HepG2 (cell line): ENCODE measurements at regions not wholly inside any gene's neighbourhood (a gene's known extent, or its start where the extent isn't known, plus 50 kb on each side); places are given as distances from the start of the nearest gene placed in this dataset.

Source experiments
- ATAC-seq: fragments of 200-7000 bp; cut with Tn5 transposase; 3 replicates; pipeline ENCODE4 v1.9.1; 2020; ENCODE audit warnings: mild to moderate bottlenecking, moderate library complexity
- BruUV-seq: library from RNA; stranded (reverse); fragments of 400-500 nt; replicated peaks from 2 replicates; lab custom pipeline; 2021; lab: Mats Ljungman, UMichigan
- CTCF ChIA-PET: fragments of 300-600 bp; formaldehyde crosslinking; extraction: SDS; loops from one replicate; lab custom pipeline; 2021; ENCODE audit warnings: low total read pairs, inconsistent platforms, low intra/inter-chr PET ratio; lab: Yijun Ruan, JAX
- POLR2A ChIA-PET: fragments of 350-600 bp; sonication (Branson Sonifier 250); formaldehyde crosslinking; loops from one replicate; lab custom pipeline; 2020; ENCODE audit warnings: antibody characterized with exemption, inconsistent platforms; lab: Yijun Ruan, JAX
- DNase-seq: peaks from one replicate; pipeline ENCODE4 v3.0.0-alpha.2; 2015; ENCODE audit warnings: low spot score
- FAIRE-seq: peaks from 3 replicates; lab custom pipeline; 2011; peaks lifted over from hg19 to GRCh38; lab: Jason Lieb, UNC
- H2AFZ ChIP-seq: one replicate; pipeline ENCODE4 v1.6.1; 2011; ENCODE audit warnings: low read length, inconsistent platforms
- H3K27ac ChIP-seq: fragments of 300-600 bp; 3 replicates; pipeline ENCODE4 v1.8.0; 2011; ENCODE audit warnings: mixed run types, mild to moderate bottlenecking, mixed read lengths, low read length, inconsistent platforms; ENCODE audit not compliant: insufficient read depth; ENCODE audit errors: extremely low read length
- H3K27me3 ChIP-seq, 2 experiments: fragments of 200-600 bp in 1 of 2; 2 replicates in 1 of 2; 3 replicates in 1 of 2; pipeline versions ENCODE4 v1.6.0 to v1.8.0; 2011; ENCODE audit warnings: low read length in 2 of 2, mild to moderate bottlenecking in 2 of 2, moderate library complexity in 2 of 2, inconsistent platforms in 1 of 2; ENCODE audit not compliant: insufficient read depth in 2 of 2, control insufficient read depth in 1 of 2
- H3K36me3 ChIP-seq, 2 experiments: fragments of 200-600 bp in 1 of 2; replicated peaks in 1 of 2; 2 replicates in 1 of 2; 3 replicates in 1 of 2; pipeline versions ENCODE4 v1.5.1 to v1.8.0; 2011; ENCODE audit warnings: low read length in 2 of 2, inconsistent platforms in 1 of 2; ENCODE audit not compliant: insufficient read depth in 2 of 2, control insufficient read depth in 1 of 2
- H3K4me1 ChIP-seq: 2 replicates; pipeline ENCODE4 v1.5.1; 2012; ENCODE audit warnings: low read length, inconsistent platforms; ENCODE audit not compliant: insufficient read depth
- H3K4me2 ChIP-seq: 2 replicates; pipeline ENCODE4 v1.6.0; 2011; ENCODE audit warnings: low read depth, low read length, inconsistent platforms
- H3K4me3 ChIP-seq, 3 experiments: fragments of 200-600 bp in 1 of 3; sonication (generic), shearing (Covaris generic) in 1 of 3; replicated peaks in 1 of 3; 2 replicates each; pipeline ENCODE4 v1.5.1; 2011 to 2016; ENCODE audit warnings: low read length in 3 of 3, inconsistent platforms in 2 of 3, low read depth in 2 of 3, mild to moderate bottlenecking in 2 of 3, control low read depth in 1 of 3, mixed read lengths in 1 of 3; ENCODE audit not compliant: insufficient read depth in 1 of 3
- H3K79me2 ChIP-seq: one replicate; pipeline ENCODE4 v1.6.1; 2011; ENCODE audit warnings: low read length, inconsistent platforms; ENCODE audit not compliant: insufficient read depth
- H3K9ac ChIP-seq: 2 replicates; pipeline ENCODE4 v1.6.0; 2011; ENCODE audit warnings: mild to moderate bottlenecking, low read depth, low read length, inconsistent platforms; ENCODE audit not compliant: insufficient read depth
- H3K9me3 ChIP-seq: 2 replicates; pipeline ENCODE4 v1.5.1; 2012; ENCODE audit warnings: mild to moderate bottlenecking, low read length
- H4K20me1 ChIP-seq: 2 replicates; pipeline ENCODE4 v1.6.0; 2011; ENCODE audit warnings: inconsistent platforms, mild to moderate bottlenecking, low read length, moderate library complexity; ENCODE audit not compliant: insufficient read depth
- CBX2 ChIP-seq, 2 experiments: fragments of 200-600 bp in 1 of 2; sonication (generic); formaldehyde crosslinking in 1 of 2; IDR thresholded peaks; 2 replicates each; pipeline versions ENCODE4 v1.7.0 to v1.8.1; 2018 to 2022; ENCODE audit warnings: low read depth in 2 of 2, low read length in 1 of 2, mild to moderate bottlenecking in 1 of 2, missing genetic modification reagents in 1 of 2
- DNMT1 ChIP-seq: sonication (generic); formaldehyde crosslinking; IDR thresholded peaks from 2 replicates; pipeline ENCODE4 v1.5.1; 2020; ENCODE audit warnings: mild to moderate bottlenecking, missing genetic modification reagents
- FOSL2 ChIP-seq: sonication (generic); formaldehyde crosslinking; IDR thresholded peaks from 2 replicates; pipeline ENCODE4 v1.4.0; 2020; ENCODE audit warnings: missing genetic modification reagents
- MIER2 ChIP-seq: IDR thresholded peaks from 2 replicates; pipeline ENCODE4 v1.6.1; 2016; ENCODE audit warnings: missing biosample characterization, missing genetic modification reagents
- PHB2 ChIP-seq: fragments of 450-650 bp; IDR thresholded peaks from 2 replicates; pipeline ENCODE4 v1.6.1; 2018; ENCODE audit not compliant: partially characterized antibody
- RFX5 ChIP-seq: IDR thresholded peaks from 2 replicates; pipeline ENCODE4 v1.6.1; 2011; ENCODE audit warnings: low read depth, low read length, improper control_type of control experiment
- SATB2 ChIP-seq: sonication (generic); formaldehyde crosslinking; IDR thresholded peaks from 2 replicates; pipeline ENCODE4 v1.5.0; 2020; ENCODE audit warnings: missing genetic modification reagents
- ZNF101 ChIP-seq: sonication (generic); formaldehyde crosslinking; IDR thresholded peaks from 2 replicates; pipeline ENCODE4 v1.4.0; 2020; ENCODE audit warnings: mild to moderate bottlenecking, low read depth, missing genetic modification reagents, borderline replicate concordance
- ZNF121 ChIP-seq: sonication (generic); formaldehyde crosslinking; IDR thresholded peaks from 2 replicates; pipeline ENCODE4 v1.5.0; 2020; ENCODE audit warnings: mild to moderate bottlenecking, missing genetic modification reagents
- ZNF343 ChIP-seq: sonication (generic); formaldehyde crosslinking; IDR thresholded peaks from 2 replicates; pipeline ENCODE4 v1.4.0; 2020; ENCODE audit warnings: mild to moderate bottlenecking, missing genetic modification reagents
- ZNF350 ChIP-seq: sonication (generic); formaldehyde crosslinking; IDR thresholded peaks from 2 replicates; pipeline ENCODE4 v1.4.0; 2020; ENCODE audit warnings: mild to moderate bottlenecking, low read depth, missing genetic modification reagents, borderline replicate concordance
- ZNF430 ChIP-seq: sonication (generic); formaldehyde crosslinking; IDR thresholded peaks from 2 replicates; pipeline ENCODE4 v1.9.0; 2021; ENCODE audit warnings: mild to moderate bottlenecking, missing genetic modification reagents
- ZNF749 ChIP-seq: sonication (generic); formaldehyde crosslinking; IDR thresholded peaks from 2 replicates; pipeline ENCODE4 v1.8.0; 2022; ENCODE audit warnings: mild to moderate bottlenecking, missing genetic modification reagents, moderate library complexity, borderline replicate concordance
- ZNF776 ChIP-seq: sonication (generic); formaldehyde crosslinking; IDR thresholded peaks from 2 replicates; pipeline ENCODE4 v1.4.0; 2020; ENCODE audit warnings: mild to moderate bottlenecking, missing genetic modification reagents
- WGBS: methylation state at CpG from one replicate; pipeline ENCODE4 v1.1.6; 2017; ENCODE audit warnings: low lambda C conversion rate; 5-methylcytosine and 5-hydroxymethylcytosine counted together
- in situ Hi-C: cut with HindIII; loops from 2 replicates; pipeline ENCODE4 v1.10.0; 2017; ENCODE audit warnings: low pct_unique_long_range_greater_than_20kb; ENCODE audit not compliant: extremely low pct_ligation_motif_present
- intact Hi-C: fragments of 100-400 bp; cut with micrococcal nuclease; formaldehyde crosslinking; loops from one replicate; pipeline ENCODE4 v1.10.0; 2022; ENCODE audit not compliant: unreplicated experiment
- TF ChIP-seq, protein P1 (sequence below): IDR thresholded peaks from 2 replicates; pipeline ENCODE4 v1.6.1; 2016; ENCODE audit warnings: missing compliant biosample characterization, missing genetic modification reagents, borderline replicate concordance

DNA sequence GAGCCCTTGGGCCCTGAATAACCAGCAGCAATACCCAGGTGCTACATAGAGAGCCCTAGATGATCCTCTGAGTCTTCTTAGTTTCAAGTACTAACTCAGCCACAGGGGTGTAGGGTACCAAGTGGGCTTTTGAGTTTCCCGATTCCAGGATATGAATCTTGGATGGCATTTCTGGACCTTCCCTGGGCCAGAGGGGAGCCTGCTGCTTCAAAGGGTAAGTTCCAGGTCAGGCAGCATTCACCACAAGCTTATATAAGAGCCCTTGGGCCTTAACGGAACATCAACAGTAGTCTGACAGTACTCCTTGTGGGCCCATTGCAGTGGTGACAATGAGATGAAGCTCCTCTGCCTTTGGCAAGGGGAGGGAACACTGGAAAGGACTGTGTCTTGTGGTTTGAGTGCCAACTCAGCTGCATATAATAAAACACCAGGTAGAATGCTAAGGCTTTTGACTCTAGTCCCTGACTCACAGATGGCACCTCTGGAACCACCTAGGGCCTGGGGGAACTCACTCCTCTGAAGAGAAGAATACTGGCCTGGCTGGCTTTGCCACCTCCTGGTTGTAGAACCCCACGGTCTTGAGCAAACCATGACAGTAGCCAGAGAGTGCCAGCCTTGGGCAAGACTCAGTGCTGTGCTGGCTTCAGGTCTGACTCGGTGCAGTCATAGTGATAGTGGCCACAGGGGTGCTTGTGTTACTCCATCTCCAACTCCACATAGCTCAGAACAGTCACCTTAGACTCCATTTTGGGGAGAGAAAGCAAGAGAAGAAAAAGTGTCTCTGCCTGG is 235.7 kb downstream of the AKAIN1 start:
- H3K9ac ChIP-seq = no peak overlapping the region
- WGBS = no CpG with 5 or more reads among the region's 4 CpGs
- H3K4me2 ChIP-seq = no peak overlapping the region
- H3K9me3 ChIP-seq = peaks cover 59% of the 10 kb centered on the region
- in situ Hi-C loops = no loop called here
- CTCF ChIA-PET = no interaction called here
- H3K79me2 ChIP-seq = no peaks in the 10 kb centered on the region
- no TSS peak for BruUV-seq
- intact Hi-C loops = no loop called here
- no peaks in the 10 kb centered on the region for H4K20me1 ChIP-seq
- H3K27me3 ChIP-seq = no peaks in the 10 kb centered on the region
- H3K36me3 ChIP-seq = no peaks in the 10 kb centered on the region
- H2AFZ ChIP-seq = no peak overlapping the region
- FAIRE-seq (no peak), ATAC-seq (no peak), DNase-seq (no peak)
- no peak for TF ChIP-seq CBX2 (IDR thresholded peaks at IDR 0.05; ENCODE audit: low read depth, low read length)
- TF ChIP-seq CBX2 (CRISPR knock-in tag; IDR thresholded peaks at IDR 0.05; ENCODE audit: low read depth) = no peak
- no peak for TF ChIP-seq MIER2 (CRISPR knock-in tag)
- no peak for TF ChIP-seq ZNF430
- no peak for TF ChIP-seq RFX5
- no peak for TF ChIP-seq ZNF101 (CRISPR knock-in tag)
- no peak for TF ChIP-seq ZNF350
- no peak for TF ChIP-seq DNMT1 (CRISPR knock-in tag)
- no peak overlapping the region for H3K4me3 ChIP-seq
- no peaks in the 10 kb centered on the region for H3K4me1 ChIP-seq
- POLR2A ChIA-PET = no interaction called here
- no peak overlapping the region for H3K27ac ChIP-seq

DNA sequence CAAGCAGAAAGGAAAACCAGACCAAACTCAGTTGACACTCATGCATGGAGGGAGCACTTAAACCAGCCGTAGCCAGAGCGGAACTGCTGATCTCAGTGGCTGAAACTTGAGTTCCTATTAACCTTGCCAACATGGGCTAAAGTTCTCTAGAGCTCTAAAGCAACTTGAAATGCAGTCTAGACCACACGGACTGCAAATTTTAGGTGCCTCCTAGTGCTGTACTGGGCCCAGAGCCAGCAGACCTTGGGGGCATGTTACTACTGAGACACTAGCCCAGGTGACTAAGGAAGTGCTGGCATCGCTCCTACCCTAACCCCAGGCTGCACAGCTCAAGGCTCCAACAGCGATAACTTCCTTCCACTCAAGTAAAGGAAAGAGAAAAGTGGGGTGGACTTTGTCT is 236.5 kb downstream of the AKAIN1 start:
- H3K36me3 ChIP-seq = no peaks in the 10 kb centered on the region
- H3K79me2 ChIP-seq = no peaks in the 10 kb centered on the region
- FAIRE-seq (no peak), ATAC-seq (no peak), DNase-seq (no peak)
- WGBS = 23% methylated on average over 3 of the region's 5 CpGs
- no TSS peak for BruUV-seq
- H3K4me2 ChIP-seq = no peak overlapping the region
- CTCF ChIA-PET = no interaction called here
- POLR2A ChIA-PET = no interaction called here
- no peaks in the 10 kb centered on the region for H4K20me1 ChIP-seq
- H2AFZ ChIP-seq = no peak overlapping the region
- H3K9ac ChIP-seq = no peak overlapping the region
- no peak overlapping the region for H3K4me3 ChIP-seq
- no peak for TF ChIP-seq ZNF749
- TF ChIP-seq, protein P1, sequence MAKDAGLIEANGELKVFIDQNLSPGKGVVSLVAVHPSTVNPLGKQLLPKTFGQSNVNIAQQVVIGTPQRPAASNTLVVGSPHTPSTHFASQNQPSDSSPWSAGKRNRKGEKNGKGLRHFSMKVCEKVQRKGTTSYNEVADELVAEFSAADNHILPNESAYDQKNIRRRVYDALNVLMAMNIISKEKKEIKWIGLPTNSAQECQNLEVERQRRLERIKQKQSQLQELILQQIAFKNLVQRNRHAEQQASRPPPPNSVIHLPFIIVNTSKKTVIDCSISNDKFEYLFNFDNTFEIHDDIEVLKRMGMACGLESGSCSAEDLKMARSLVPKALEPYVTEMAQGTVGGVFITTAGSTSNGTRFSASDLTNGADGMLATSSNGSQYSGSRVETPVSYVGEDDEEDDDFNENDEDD (CRISPR knock-in tag) = no peak
- no peak for TF ChIP-seq PHB2
- TF ChIP-seq ZNF343 = no peak
- TF ChIP-seq SATB2 (CRISPR knock-in tag) = no peak
- no peak for TF ChIP-seq ZNF776
- no peak for TF ChIP-seq ZNF121 (CRISPR knock-in tag)
- no peak for TF ChIP-seq FOSL2 (CRISPR knock-in tag)
- H3K4me1 ChIP-seq = no peaks in the 10 kb centered on the region
- peaks cover 59% of the 10 kb centered on the region for H3K9me3 ChIP-seq
- H3K27ac ChIP-seq = no peak overlapping the region
- intact Hi-C loops = no loop called here
- H3K27me3 ChIP-seq = no peaks in the 10 kb centered on the region
- in situ Hi-C loops = no loop called here
